Daoy (cell line): ENCODE measurements at regions not wholly inside any gene's neighbourhood (a gene's known extent, or its start where the extent isn't known, plus 50 kb on each side); places are given as distances from the start of the nearest gene placed in this dataset.
"Not testable (repeated sequence)": the region's sequence is repeated elsewhere in the genome, so short reads cannot be mapped to it uniquely, and the experiment has no call there.

Experiments
- DNase-seq: peaks from one replicate; pipeline ENCODE4 v3.0.0-alpha.2; 2015; ENCODE audit warnings: low read depth

- DNase-seq = peak; percentile 78
Measured at GRCh38 chr1:209106237-209106741, 477.2 kb upstream of the CAMK1G start.

GRCh38 chr1:209106861-209107260 is 476.7 kb upstream of the CAMK1G start:
- DNase-seq = no peak

GRCh38 chr1:209107535-209107934 is 476.0 kb upstream of the CAMK1G start:
- no peak for DNase-seq

- DNase-seq = no peak
Measured at GRCh38 chr1:209109001-209109785, 474.3 kb upstream of the CAMK1G start.

GRCh38 chr1:209113521-209113920 is 470.0 kb upstream of the CAMK1G start:
- no peak for DNase-seq

GRCh38 chr1:209116705-209117104 is 466.8 kb upstream of the CAMK1G start:
- DNase-seq = no peak

GRCh38 chr1:209123601-209124000 is 459.9 kb upstream of the CAMK1G start:
- no peak for DNase-seq

GRCh38 chr1:209129091-209129490 is 454.4 kb upstream of the CAMK1G start:
- DNase-seq = not testable (repeated sequence)

GRCh38 chr1:209130886-209131285 is 452.6 kb upstream of the CAMK1G start:
- no peak for DNase-seq

- no peak for DNase-seq
Measured at GRCh38 chr1:209132736-209133467, 450.6 kb upstream of the CAMK1G start.

GRCh38 chr1:209134001-209134400 is 449.5 kb upstream of the CAMK1G start:
- no peak for DNase-seq

GRCh38 chr1:209143916-209144315 is 439.6 kb upstream of the CAMK1G start:
- DNase-seq = no peak

GRCh38 chr1:209150114-209150513 is 433.4 kb upstream of the CAMK1G start:
- DNase-seq = peak; percentile 24

GRCh38 chr1:209153411-209153810 is 430.1 kb upstream of the CAMK1G start:
- no peak for DNase-seq

GRCh38 chr1:209154912-209155311 is 428.6 kb upstream of the CAMK1G start:
- no peak for DNase-seq

GRCh38 chr1:209155546-209155945 is 428.0 kb upstream of the CAMK1G start:
- no peak for DNase-seq

GRCh38 chr1:209156991-209157390 is 426.5 kb upstream of the CAMK1G start:
- DNase-seq = no peak

GRCh38 chr1:209157546-209158249 is 425.8 kb upstream of the CAMK1G start:
- DNase-seq = no peak

GRCh38 chr1:209158851-209159250 is 424.7 kb upstream of the CAMK1G start:
- DNase-seq = no peak

GRCh38 chr1:209160230-209160629 is 423.3 kb upstream of the CAMK1G start:
- DNase-seq = no peak

- no peak for DNase-seq
Measured at GRCh38 chr1:209162651-209163050, 420.9 kb upstream of the CAMK1G start.

- peak; percentile 38 for DNase-seq
Measured at GRCh38 chr1:209168204-209168603, 415.3 kb upstream of the CAMK1G start.
